Right lobe of liver (tissue), 4 donors: ENCODE measurements at regions not wholly inside any gene's neighbourhood (a gene's known extent, or its start where the extent isn't known, plus 50 kb on each side); places are given as distances from the start of the nearest gene placed in this dataset.

Source experiments
- POLR2A ChIP-seq: fragments of 450-650 bp; IDR thresholded peaks from one replicate; pipeline ENCODE4 v1.6.1; 2017; ENCODE audit warnings: antibody characterized with exemption, mild to moderate bottlenecking
- TF ChIP-seq, protein P1 (sequence below), 4 donors: fragments of 200-600 bp in 3 of 4; fragments of 450-650 bp in 1 of 4; IDR thresholded peaks; one replicate each; pipeline versions ENCODE4 v1.5.1 to v1.8.0; 2016 to 2022; ENCODE audit warnings: antibody characterized with exemption in 4 of 4, mild to moderate bottlenecking in 2 of 4
- donor health status: DM: no; HTN: no; CAD: no.
- donor health status: DM: no; HTN: no; CAD: no.
- donor health status: DM: no; HTN: yes; CAD: no.

DNA sequence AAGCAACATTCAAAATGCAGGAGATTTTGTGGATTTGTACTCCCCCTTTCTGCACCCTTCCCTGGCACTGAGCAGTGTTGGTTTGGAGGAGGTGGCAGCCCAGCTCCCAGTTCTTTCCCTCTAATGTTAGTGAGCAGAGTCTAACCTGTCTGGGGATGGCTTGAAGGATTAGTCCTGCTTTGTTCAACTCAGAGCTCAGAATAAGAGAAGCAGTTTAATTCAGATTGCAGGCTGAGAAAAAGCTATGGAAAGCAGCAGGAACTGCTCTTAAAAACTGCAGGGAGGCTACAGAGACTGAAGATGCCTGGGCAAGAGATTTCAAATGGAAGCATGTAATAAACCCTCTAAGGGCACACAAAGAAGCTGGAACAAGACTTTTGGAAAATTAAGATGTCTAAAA is 223.4 kb upstream of the GGTLC1 start:
- TF ChIP-seq, protein P1, sequence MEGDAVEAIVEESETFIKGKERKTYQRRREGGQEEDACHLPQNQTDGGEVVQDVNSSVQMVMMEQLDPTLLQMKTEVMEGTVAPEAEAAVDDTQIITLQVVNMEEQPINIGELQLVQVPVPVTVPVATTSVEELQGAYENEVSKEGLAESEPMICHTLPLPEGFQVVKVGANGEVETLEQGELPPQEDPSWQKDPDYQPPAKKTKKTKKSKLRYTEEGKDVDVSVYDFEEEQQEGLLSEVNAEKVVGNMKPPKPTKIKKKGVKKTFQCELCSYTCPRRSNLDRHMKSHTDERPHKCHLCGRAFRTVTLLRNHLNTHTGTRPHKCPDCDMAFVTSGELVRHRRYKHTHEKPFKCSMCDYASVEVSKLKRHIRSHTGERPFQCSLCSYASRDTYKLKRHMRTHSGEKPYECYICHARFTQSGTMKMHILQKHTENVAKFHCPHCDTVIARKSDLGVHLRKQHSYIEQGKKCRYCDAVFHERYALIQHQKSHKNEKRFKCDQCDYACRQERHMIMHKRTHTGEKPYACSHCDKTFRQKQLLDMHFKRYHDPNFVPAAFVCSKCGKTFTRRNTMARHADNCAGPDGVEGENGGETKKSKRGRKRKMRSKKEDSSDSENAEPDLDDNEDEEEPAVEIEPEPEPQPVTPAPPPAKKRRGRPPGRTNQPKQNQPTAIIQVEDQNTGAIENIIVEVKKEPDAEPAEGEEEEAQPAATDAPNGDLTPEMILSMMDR (IDR thresholded peaks at IDR 0.05): no peak
- no peak for TF ChIP-seq POLR2A
